HepG2 (cell line): ENCODE measurements at regions not wholly inside any gene's neighbourhood (a gene's known extent, or its start where the extent isn't known, plus 50 kb on each side); places are given as distances from the start of the nearest gene placed in this dataset.

ENCODE experiments used
- ATAC-seq: fragments of 200-7000 bp; cut with Tn5 transposase; 3 replicates; pipeline ENCODE4 v1.9.1; 2020; ENCODE audit warnings: mild to moderate bottlenecking, moderate library complexity
- BruUV-seq: library from RNA; stranded (reverse); fragments of 400-500 nt; replicated peaks from 2 replicates; lab custom pipeline; 2021; lab: Mats Ljungman, UMichigan
- CTCF ChIA-PET: fragments of 300-600 bp; formaldehyde crosslinking; extraction: SDS; loops from one replicate; lab custom pipeline; 2021; ENCODE audit warnings: low total read pairs, inconsistent platforms, low intra/inter-chr PET ratio; lab: Yijun Ruan, JAX
- POLR2A ChIA-PET: fragments of 350-600 bp; sonication (Branson Sonifier 250); formaldehyde crosslinking; loops from one replicate; lab custom pipeline; 2020; ENCODE audit warnings: antibody characterized with exemption, inconsistent platforms; lab: Yijun Ruan, JAX
- DNase-seq: peaks from one replicate; pipeline ENCODE4 v3.0.0-alpha.2; 2015; ENCODE audit warnings: low spot score
- FAIRE-seq: peaks from 3 replicates; lab custom pipeline; 2011; peaks lifted over from hg19 to GRCh38; lab: Jason Lieb, UNC
- H2AFZ ChIP-seq: one replicate; pipeline ENCODE4 v1.6.1; 2011; ENCODE audit warnings: low read length, inconsistent platforms
- H3K27ac ChIP-seq: fragments of 300-600 bp; 3 replicates; pipeline ENCODE4 v1.8.0; 2011; ENCODE audit warnings: mixed run types, mild to moderate bottlenecking, mixed read lengths, low read length, inconsistent platforms; ENCODE audit not compliant: insufficient read depth; ENCODE audit errors: extremely low read length
- H3K27me3 ChIP-seq, 2 experiments: fragments of 200-600 bp in 1 of 2; 2 replicates in 1 of 2; 3 replicates in 1 of 2; pipeline versions ENCODE4 v1.6.0 to v1.8.0; 2011; ENCODE audit warnings: low read length in 2 of 2, mild to moderate bottlenecking in 2 of 2, moderate library complexity in 2 of 2, inconsistent platforms in 1 of 2; ENCODE audit not compliant: insufficient read depth in 2 of 2, control insufficient read depth in 1 of 2
- H3K36me3 ChIP-seq, 2 experiments: fragments of 200-600 bp in 1 of 2; replicated peaks in 1 of 2; 2 replicates in 1 of 2; 3 replicates in 1 of 2; pipeline versions ENCODE4 v1.5.1 to v1.8.0; 2011; ENCODE audit warnings: low read length in 2 of 2, inconsistent platforms in 1 of 2; ENCODE audit not compliant: insufficient read depth in 2 of 2, control insufficient read depth in 1 of 2
- H3K4me1 ChIP-seq: 2 replicates; pipeline ENCODE4 v1.5.1; 2012; ENCODE audit warnings: low read length, inconsistent platforms; ENCODE audit not compliant: insufficient read depth
- H3K4me2 ChIP-seq: 2 replicates; pipeline ENCODE4 v1.6.0; 2011; ENCODE audit warnings: low read depth, low read length, inconsistent platforms
- H3K4me3 ChIP-seq, 3 experiments: fragments of 200-600 bp in 1 of 3; sonication (generic), shearing (Covaris generic) in 1 of 3; replicated peaks in 1 of 3; 2 replicates each; pipeline ENCODE4 v1.5.1; 2011 to 2016; ENCODE audit warnings: low read length in 3 of 3, inconsistent platforms in 2 of 3, low read depth in 2 of 3, mild to moderate bottlenecking in 2 of 3, control low read depth in 1 of 3, mixed read lengths in 1 of 3; ENCODE audit not compliant: insufficient read depth in 1 of 3
- H3K79me2 ChIP-seq: one replicate; pipeline ENCODE4 v1.6.1; 2011; ENCODE audit warnings: low read length, inconsistent platforms; ENCODE audit not compliant: insufficient read depth
- H3K9ac ChIP-seq: 2 replicates; pipeline ENCODE4 v1.6.0; 2011; ENCODE audit warnings: mild to moderate bottlenecking, low read depth, low read length, inconsistent platforms; ENCODE audit not compliant: insufficient read depth
- H3K9me3 ChIP-seq: 2 replicates; pipeline ENCODE4 v1.5.1; 2012; ENCODE audit warnings: mild to moderate bottlenecking, low read length
- H4K20me1 ChIP-seq: 2 replicates; pipeline ENCODE4 v1.6.0; 2011; ENCODE audit warnings: inconsistent platforms, mild to moderate bottlenecking, low read length, moderate library complexity; ENCODE audit not compliant: insufficient read depth
- ARID5B ChIP-seq: IDR thresholded peaks from 2 replicates; pipeline ENCODE4 v1.4.0; 2020; ENCODE audit warnings: mild to moderate bottlenecking, missing genetic modification reagents
- CREB1 ChIP-seq, 2 experiments: fragments of 450-650 bp in 1 of 2; IDR thresholded peaks; 2 replicates each; pipeline ENCODE4 v1.6.1; 2016 to 2017; ENCODE audit warnings: control low read depth in 1 of 2, mild to moderate bottlenecking in 1 of 2, missing compliant biosample characterization in 1 of 2, missing genetic modification characterization in 1 of 2
- FOXO4 ChIP-seq: sonication (generic); formaldehyde crosslinking; conservative IDR thresholded peaks from 2 replicates; pipeline ENCODE4 v1.8.1; 2023; ENCODE audit warnings: missing genetic modification reagents
- HMG20A ChIP-seq: IDR thresholded peaks from 2 replicates; pipeline ENCODE4 v1.6.1; 2016; ENCODE audit warnings: borderline replicate concordance
- HNF4A ChIP-seq: sonication (generic); formaldehyde crosslinking; IDR thresholded peaks from 2 replicates; pipeline ENCODE4 v1.4.0; 2020; ENCODE audit warnings: missing genetic modification reagents
- JUNB ChIP-seq: sonication (generic); formaldehyde crosslinking; IDR thresholded peaks from 2 replicates; pipeline ENCODE4 v1.8.0; 2022; ENCODE audit warnings: missing genetic modification reagents, mild to moderate bottlenecking, borderline replicate concordance
- TBL1XR1 ChIP-seq: fragments of 150-350 bp; IDR thresholded peaks from 2 replicates; pipeline ENCODE4 v1.6.1; 2014; ENCODE audit warnings: borderline replicate concordance, low read length; ENCODE audit not compliant: partially characterized antibody
- TCF7L2 ChIP-seq: IDR thresholded peaks from 2 replicates; pipeline ENCODE4 v1.6.1; 2011; ENCODE audit warnings: mild to moderate bottlenecking, low read depth, low read length, moderate library complexity
- TP53 ChIP-seq: sonication (generic); formaldehyde crosslinking; conservative IDR thresholded peaks from 2 replicates; pipeline ENCODE4 v1.4.0; 2020; ENCODE audit warnings: missing genetic modification reagents
- ZNF138 ChIP-seq: sonication (generic); formaldehyde crosslinking; IDR thresholded peaks from 2 replicates; pipeline ENCODE4 v1.5.0; 2020; ENCODE audit warnings: mild to moderate bottlenecking, low read depth, missing genetic modification reagents
- ZNF205 ChIP-seq: IDR thresholded peaks from 2 replicates; pipeline ENCODE4 v1.6.1; 2018; ENCODE audit warnings: missing biosample characterization, missing genetic modification reagents
- ZNF646 ChIP-seq: sonication (generic); formaldehyde crosslinking; IDR thresholded peaks from 2 replicates; pipeline ENCODE4 v1.9.0; 2021; ENCODE audit warnings: mild to moderate bottlenecking, missing genetic modification reagents
- ZNF790 ChIP-seq: sonication (generic); formaldehyde crosslinking; IDR thresholded peaks from 2 replicates; pipeline ENCODE4 v1.8.0; 2022; ENCODE audit warnings: missing genetic modification reagents, mild to moderate bottlenecking, borderline replicate concordance
- WGBS: methylation state at CpG from one replicate; pipeline ENCODE4 v1.1.6; 2017; ENCODE audit warnings: low lambda C conversion rate; 5-methylcytosine and 5-hydroxymethylcytosine counted together
- in situ Hi-C: cut with HindIII; loops from 2 replicates; pipeline ENCODE4 v1.10.0; 2017; ENCODE audit warnings: low pct_unique_long_range_greater_than_20kb; ENCODE audit not compliant: extremely low pct_ligation_motif_present
- intact Hi-C: fragments of 100-400 bp; cut with micrococcal nuclease; formaldehyde crosslinking; loops from one replicate; pipeline ENCODE4 v1.10.0; 2022; ENCODE audit not compliant: unreplicated experiment

GRCh38 chr6:126824226-126824625 lies 294.2 kb upstream of the RSPO3 start:
- Histone ChIP-seq H4K20me1 (no peaks in the 10 kb centered on the region), H3K36me3 (no peaks in the 10 kb centered on the region), H3K4me1 (no peaks in the 10 kb centered on the region), H3K9ac (no peak overlapping the region), H3K4me2 (no peak overlapping the region), H3K9me3 (no peaks in the 10 kb centered on the region), H3K79me2 (no peaks in the 10 kb centered on the region), H3K27me3 (no peaks in the 10 kb centered on the region), H3K27ac (no peak overlapping the region), H2AFZ (no peak overlapping the region), H3K4me3 (no peak overlapping the region)
- BruUV-seq, result no TSS peak
- no peak for ATAC-seq
- intact Hi-C loops, result no loop called here
- no peak for FAIRE-seq
- in situ Hi-C loops, result loop anchor here (25.0 kb wide), 1 partner anchor 288 kb away; the partner anchor contains the start of gene RSPO3
- CTCF ChIA-PET, result no interaction called here
- POLR2A ChIA-PET, result no interaction called here
- DNase-seq, result no peak
- WGBS, result 0% methylated on average over 2 of the region's 2 CpGs
- TF ChIP-seq FOXO4 (CRISPR knock-in tag) (no peak), HNF4A (CRISPR knock-in tag) (no peak), HMG20A (CRISPR knock-in tag) (no peak), TCF7L2 (no peak), TBL1XR1 (no peak), ZNF138 (no peak), TP53 (CRISPR knock-in tag) (no peak), ARID5B (CRISPR knock-in tag) (no peak), ZNF790 (CRISPR knock-in tag) (no peak), CREB1 (IDR thresholded peaks at IDR 0.05) (no peak), CREB1 (CRISPR knock-in tag; IDR thresholded peaks at IDR 0.05) (no peak), ZNF205 (CRISPR knock-in tag) (no peak), JUNB (no peak), ZNF646 (CRISPR knock-in tag) (no peak)
